Uterus (tissue), 2 donors: ENCODE measurements at regions not wholly inside any gene's neighbourhood (a gene's known extent, or its start where the extent isn't known, plus 50 kb on each side); places are given as distances from the start of the nearest gene placed in this dataset.

Experiments used
- POLR2A ChIP-seq, 2 donors: fragments of 450-650 bp; IDR thresholded peaks; one replicate each; pipeline ENCODE4 v1.6.1; 2016; ENCODE audit warnings: antibody characterized with exemption in 2 of 2, mild to moderate bottlenecking in 1 of 2, moderate library complexity in 1 of 2
- TF ChIP-seq, protein P1 (sequence below), 4 experiments: fragments of 200-600 bp in 2 of 4; fragments of 450-650 bp in 2 of 4; sonication (generic) in 2 of 4; IDR thresholded peaks; one replicate each; pipeline ENCODE4 v1.5.1; 2016 to 2019; ENCODE audit warnings: antibody characterized with exemption in 4 of 4, mild to moderate bottlenecking in 2 of 4, moderate library complexity in 1 of 4

DNA sequence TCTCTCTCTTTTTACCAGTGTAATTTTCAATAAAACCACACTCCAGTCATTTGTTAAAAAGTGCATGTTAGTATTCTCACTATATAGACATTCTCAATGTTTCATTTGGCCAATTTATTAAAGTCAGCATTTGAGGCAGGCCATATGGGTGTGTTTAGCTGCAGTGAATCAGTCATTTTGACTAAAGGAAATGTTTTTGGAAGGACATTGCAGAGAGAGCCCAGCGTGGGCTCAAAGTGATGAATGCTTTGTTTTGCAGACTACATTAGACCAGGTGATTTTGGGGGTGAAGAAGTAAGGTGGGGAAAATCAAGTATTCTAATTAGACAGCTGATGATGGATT, 116.7 kb downstream of the POSTN start:
- TF ChIP-seq, protein P1, sequence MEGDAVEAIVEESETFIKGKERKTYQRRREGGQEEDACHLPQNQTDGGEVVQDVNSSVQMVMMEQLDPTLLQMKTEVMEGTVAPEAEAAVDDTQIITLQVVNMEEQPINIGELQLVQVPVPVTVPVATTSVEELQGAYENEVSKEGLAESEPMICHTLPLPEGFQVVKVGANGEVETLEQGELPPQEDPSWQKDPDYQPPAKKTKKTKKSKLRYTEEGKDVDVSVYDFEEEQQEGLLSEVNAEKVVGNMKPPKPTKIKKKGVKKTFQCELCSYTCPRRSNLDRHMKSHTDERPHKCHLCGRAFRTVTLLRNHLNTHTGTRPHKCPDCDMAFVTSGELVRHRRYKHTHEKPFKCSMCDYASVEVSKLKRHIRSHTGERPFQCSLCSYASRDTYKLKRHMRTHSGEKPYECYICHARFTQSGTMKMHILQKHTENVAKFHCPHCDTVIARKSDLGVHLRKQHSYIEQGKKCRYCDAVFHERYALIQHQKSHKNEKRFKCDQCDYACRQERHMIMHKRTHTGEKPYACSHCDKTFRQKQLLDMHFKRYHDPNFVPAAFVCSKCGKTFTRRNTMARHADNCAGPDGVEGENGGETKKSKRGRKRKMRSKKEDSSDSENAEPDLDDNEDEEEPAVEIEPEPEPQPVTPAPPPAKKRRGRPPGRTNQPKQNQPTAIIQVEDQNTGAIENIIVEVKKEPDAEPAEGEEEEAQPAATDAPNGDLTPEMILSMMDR (IDR thresholded peaks at IDR 0.05) = no peak
- no peak for TF ChIP-seq POLR2A (IDR thresholded peaks at IDR 0.05)
